ENCODE measurements at regions not wholly inside any gene's neighbourhood (a gene's known extent, or its start where the extent isn't known, plus 50 kb on each side); places are given as distances from the start of the nearest gene placed in this dataset.

GRCh38 chr4:104795264-104795939 is 300.7 kb upstream of the CXXC4 start:
- no peak for DNase-seq

- DNase-seq: no peak
Measured at GRCh38 chr4:104811727-104812126, 317.0 kb upstream of the CXXC4 start.

GRCh38 chr4:104815665-104816064 is 321.0 kb upstream of the CXXC4 start:
- no peak for DNase-seq

GRCh38 chr4:104818579-104818978 is 323.9 kb upstream of the CXXC4 start:
- no peak for DNase-seq

GRCh38 chr4:104826171-104826570 is 320.5 kb upstream of the TET2 start:
- no peak for DNase-seq

GRCh38 chr4:104829761-104830160 is 316.9 kb upstream of the TET2 start:
- no peak for DNase-seq

GRCh38 chr4:104848597-104849225 is 298.0 kb upstream of the TET2 start:
- DNase-seq: no peak

GRCh38 chr4:104859601-104860237 is 287.0 kb upstream of the TET2 start:
- no peak for DNase-seq

GRCh38 chr4:104860238-104861123 is 286.2 kb upstream of the TET2 start:
- peak in 1 of 2 experiments; percentile 64 for DNase-seq

- no peak for DNase-seq
Measured at GRCh38 chr4:104866809-104867208, 279.9 kb upstream of the TET2 start.

GRCh38 chr4:104868533-104868932 is 278.1 kb upstream of the TET2 start:
- no peak for DNase-seq

GRCh38 chr4:104868958-104869357 is 277.7 kb upstream of the TET2 start:
- DNase-seq: no peak

GRCh38 chr4:104869831-104870230 is 276.8 kb upstream of the TET2 start:
- no peak for DNase-seq

GRCh38 chr4:104870495-104871233 is 276.0 kb upstream of the TET2 start:
- no peak for DNase-seq

GRCh38 chr4:104878936-104879335 is 267.7 kb upstream of the TET2 start:
- no peak for DNase-seq

- DNase-seq: no peak
Measured at GRCh38 chr4:104879367-104879766, 267.3 kb upstream of the TET2 start.

- DNase-seq: no peak
Measured at GRCh38 chr4:104879854-104880253, 266.8 kb upstream of the TET2 start.

- no peak for DNase-seq
Measured at GRCh38 chr4:104881136-104881886, 265.4 kb upstream of the TET2 start.

- no peak for DNase-seq
Measured at GRCh38 chr4:104890598-104891275, 255.9 kb upstream of the TET2 start.

GRCh38 chr4:104896660-104897645 is 249.7 kb upstream of the TET2 start:
- DNase-seq: no peak

Measured in SHP77 (cell line).